Fibroblast of pulmonary artery (primary cell): ENCODE measurements at regions not wholly inside any gene's neighbourhood (a gene's known extent, or its start where the extent isn't known, plus 50 kb on each side); places are given as distances from the start of the nearest gene placed in this dataset.

Experiments
- DNase-seq: peaks from one replicate; pipeline ENCODE4 v3.0.0-alpha.2; 2010; ENCODE audit warnings: low read depth
- H3K4me3 ChIP-seq: replicated peaks from 2 replicates; pipeline ENCODE4 v1.5.1; 2011; ENCODE audit warnings: low read depth, mild to moderate bottlenecking, control low read depth, low read length, moderate library complexity
- TF ChIP-seq, protein P1 (sequence below): IDR thresholded peaks from 2 replicates; pipeline ENCODE4 v1.5.1; 2011; ENCODE audit warnings: mild to moderate bottlenecking, control low read depth, low read length, inconsistent platforms; ENCODE audit errors: missing control alignments

DNA sequence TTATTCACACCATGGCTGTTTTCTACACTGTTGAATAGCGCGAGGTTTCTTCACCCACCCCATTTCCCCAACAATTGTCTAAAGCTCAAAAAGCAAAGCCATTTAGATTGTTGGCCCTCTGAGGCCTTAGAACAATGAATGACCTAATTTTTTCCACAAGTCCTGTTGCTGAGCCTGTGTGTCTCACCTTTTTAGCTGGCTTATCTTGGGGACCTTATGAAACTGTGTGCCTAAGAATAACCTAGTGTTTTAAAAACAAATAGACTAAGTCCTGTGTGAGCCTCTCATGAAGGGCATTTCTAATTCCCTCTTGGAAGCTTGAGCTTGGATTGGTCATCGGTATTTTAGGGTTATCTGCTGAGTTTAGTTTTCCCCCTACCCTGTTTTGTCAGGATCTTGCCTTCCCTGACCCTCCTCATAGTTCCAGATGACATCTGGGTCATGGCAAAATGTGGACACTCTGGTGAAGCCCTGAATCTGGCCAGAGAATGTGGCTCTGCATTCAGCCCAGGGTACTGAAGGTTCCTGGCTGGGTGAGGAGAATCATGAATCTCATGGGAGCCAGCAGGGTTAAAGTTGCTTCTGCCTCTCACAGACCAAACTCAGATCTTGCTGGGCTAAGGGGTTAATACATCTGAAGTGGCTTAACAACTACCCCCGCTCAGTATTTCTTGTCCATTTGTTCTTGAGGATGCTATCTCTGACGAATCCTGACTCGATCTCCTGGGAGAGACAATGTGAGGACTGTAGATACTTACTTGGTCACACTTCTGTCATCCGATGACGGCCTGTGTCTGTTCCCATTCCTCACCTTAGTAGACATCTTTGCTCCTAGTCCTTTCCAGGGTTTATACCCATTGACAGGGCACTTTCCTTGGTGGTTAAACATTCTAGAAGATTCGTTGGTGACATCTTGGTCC, 104.2 kb upstream of the MAP4K3 start:
- TF ChIP-seq, protein P1, sequence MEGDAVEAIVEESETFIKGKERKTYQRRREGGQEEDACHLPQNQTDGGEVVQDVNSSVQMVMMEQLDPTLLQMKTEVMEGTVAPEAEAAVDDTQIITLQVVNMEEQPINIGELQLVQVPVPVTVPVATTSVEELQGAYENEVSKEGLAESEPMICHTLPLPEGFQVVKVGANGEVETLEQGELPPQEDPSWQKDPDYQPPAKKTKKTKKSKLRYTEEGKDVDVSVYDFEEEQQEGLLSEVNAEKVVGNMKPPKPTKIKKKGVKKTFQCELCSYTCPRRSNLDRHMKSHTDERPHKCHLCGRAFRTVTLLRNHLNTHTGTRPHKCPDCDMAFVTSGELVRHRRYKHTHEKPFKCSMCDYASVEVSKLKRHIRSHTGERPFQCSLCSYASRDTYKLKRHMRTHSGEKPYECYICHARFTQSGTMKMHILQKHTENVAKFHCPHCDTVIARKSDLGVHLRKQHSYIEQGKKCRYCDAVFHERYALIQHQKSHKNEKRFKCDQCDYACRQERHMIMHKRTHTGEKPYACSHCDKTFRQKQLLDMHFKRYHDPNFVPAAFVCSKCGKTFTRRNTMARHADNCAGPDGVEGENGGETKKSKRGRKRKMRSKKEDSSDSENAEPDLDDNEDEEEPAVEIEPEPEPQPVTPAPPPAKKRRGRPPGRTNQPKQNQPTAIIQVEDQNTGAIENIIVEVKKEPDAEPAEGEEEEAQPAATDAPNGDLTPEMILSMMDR = no peak
- no peak overlapping the region for H3K4me3 ChIP-seq
- DNase-seq = no peak

DNA sequence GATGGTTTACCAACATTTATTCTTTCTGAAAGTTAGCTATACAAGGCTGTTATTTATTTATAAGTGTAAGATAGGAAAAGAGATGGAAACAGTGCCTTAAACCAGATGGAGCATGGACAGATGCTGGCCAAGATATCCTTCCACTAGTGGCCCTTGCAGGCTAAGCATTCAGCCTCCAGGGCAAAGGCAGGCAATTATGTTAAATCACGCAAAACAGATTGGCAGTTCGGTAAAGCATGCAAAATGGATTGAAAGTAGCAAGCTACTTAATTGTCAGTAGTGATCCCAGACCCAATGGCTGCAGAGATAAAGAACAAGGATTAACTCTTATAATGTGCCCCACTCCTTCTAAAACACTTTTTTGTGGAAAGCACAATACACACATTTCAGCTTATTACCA, 105.4 kb upstream of the MAP4K3 start:
- TF ChIP-seq, protein P1 = no peak

DNA sequence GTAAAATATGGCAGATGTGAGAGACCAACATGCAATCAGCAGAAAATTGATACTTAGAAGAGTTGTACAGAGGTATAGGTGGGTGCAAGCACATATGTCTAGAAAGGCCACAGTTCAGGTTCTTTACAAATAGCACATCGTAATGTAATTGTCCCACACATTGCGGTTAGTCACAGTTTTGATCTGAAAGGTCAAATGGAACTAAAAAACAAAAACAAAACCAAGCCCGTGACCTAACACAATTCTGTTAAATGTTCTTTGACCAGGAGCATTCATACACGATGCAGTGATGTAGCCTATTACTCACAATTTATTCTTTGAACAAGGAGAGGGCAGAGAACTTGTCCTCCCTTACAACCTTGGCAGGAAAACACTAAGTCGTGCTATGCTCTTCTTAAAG, 108.9 kb upstream of the MAP4K3 start:
- TF ChIP-seq, protein P1 = no peak
- no peak overlapping the region for H3K4me3 ChIP-seq
- DNase-seq = no peak

More for the DNA sequence above, 105.4 kb upstream of the MAP4K3 start:
- H3K4me3 ChIP-seq = no peak overlapping the region
- DNase-seq = no peak

DNA sequence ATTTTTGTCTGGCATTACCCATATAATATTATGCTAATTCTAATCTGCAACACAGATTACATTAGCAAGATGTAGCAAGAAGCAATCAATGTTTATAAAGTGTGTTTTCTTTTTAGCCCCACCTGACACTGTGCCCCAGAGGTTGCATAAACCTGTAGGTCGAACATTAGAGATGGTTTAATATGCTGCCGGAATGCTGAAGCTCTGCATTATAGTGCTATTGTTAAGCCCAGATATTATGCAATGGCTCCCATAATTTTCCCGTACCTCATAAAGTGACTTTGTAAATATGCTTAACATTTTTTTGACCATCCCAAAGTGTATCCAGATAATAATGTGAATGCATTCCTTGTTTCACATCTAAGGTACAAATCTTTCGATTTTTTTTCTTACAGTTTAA, 109.3 kb upstream of the MAP4K3 start:
- DNase-seq = no peak
- TF ChIP-seq, protein P1 = no peak
- H3K4me3 ChIP-seq = no peak overlapping the region

DNA sequence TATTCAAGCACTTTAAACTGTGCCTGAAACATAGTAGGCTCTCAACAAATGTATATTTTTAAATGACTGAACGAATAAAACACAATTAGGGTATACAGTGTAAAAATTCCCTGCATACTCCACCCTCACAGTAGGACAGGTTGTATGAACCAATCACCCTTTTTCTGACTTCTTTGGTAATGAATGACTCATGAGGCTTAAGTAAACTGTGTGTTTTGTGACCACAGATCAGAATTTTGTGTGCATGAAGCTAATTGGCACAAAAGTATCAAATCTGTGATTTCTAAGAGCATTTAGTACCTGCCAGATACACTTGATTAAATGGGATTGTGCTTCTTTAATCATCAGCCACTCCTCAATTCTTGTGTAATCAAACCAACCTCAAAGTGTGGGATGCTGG, 109.9 kb upstream of the MAP4K3 start:
- TF ChIP-seq, protein P1 = no peak
- no peak for DNase-seq
- no peak overlapping the region for H3K4me3 ChIP-seq

DNA sequence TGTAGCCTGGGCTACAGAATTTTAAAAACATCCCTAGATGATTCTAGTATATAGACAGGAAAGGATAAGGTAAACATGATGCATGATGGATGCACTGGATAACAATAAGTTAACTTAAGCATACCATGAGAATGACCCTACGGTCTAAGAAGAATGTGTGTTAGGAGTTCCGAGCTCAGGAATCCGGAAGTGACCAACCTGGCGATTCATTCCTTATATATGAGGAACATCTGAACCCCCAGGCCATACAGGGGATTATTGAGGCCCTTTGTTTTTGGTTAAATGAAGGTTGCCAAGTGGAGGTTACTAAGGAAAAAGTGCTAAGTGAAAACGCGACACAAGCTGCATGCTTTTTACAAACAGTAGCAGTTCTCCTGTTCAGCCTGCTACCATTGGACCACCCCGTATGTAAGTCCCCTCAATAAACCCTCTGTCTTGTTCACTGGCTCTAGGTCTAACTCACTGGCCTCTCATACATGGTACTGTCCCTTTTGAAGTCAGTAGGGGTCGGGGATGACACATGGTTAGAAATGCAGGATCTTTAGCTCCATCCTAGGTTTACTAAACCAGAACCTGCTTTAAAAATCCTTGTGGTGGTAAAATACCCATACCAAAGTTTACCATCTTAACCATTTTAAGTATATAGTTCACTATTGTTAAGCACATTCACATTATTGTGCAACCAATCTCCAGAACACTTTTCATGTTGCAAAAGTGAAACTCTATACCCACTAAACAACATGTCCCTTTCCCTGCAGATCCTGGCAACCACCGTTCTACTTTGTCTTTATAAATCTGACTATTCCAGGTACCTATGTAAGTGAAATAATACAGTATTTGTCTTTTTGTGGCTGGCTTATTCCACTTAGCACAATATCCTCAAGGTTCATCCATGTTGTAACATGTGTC, 111.0 kb upstream of the MAP4K3 start:
- TF ChIP-seq, protein P1 = no peak
- no peak overlapping the region for H3K4me3 ChIP-seq
- peak; percentile 41 for DNase-seq
